HEK293T (cell line): ENCODE measurements at regions not wholly inside any gene's neighbourhood (a gene's known extent, or its start where the extent isn't known, plus 50 kb on each side); places are given as distances from the start of the nearest gene placed in this dataset.

Experiments used
- CTCF ChIA-PET: fragments of 350-600 bp; formaldehyde crosslinking; extraction: SDS; loops from one replicate; lab custom pipeline; 2021; ENCODE audit warnings: antibody characterized with exemption, inconsistent platforms; lab: Yijun Ruan, JAX
- POLR2A ChIA-PET: fragments of 350-600 bp; formaldehyde crosslinking; extraction: SDS; loops from one replicate; lab custom pipeline; 2020; ENCODE audit warnings: antibody characterized with exemption, inconsistent platforms; lab: Yijun Ruan, JAX
- DNase-seq: peaks from one replicate; pipeline ENCODE4 v3.0.0; 2012; ENCODE audit warnings: mixed read lengths; ENCODE audit errors: extremely low spot score
- ARNT ChIP-seq: fragments of 450-650 bp; IDR thresholded peaks from 2 replicates; pipeline ENCODE4 v1.6.1; 2017; ENCODE audit warnings: mild to moderate bottlenecking
- BHLHE40 ChIP-seq: fragments of 450-650 bp; IDR thresholded peaks from 2 replicates; pipeline ENCODE4 v1.6.1; 2016; ENCODE audit warnings: mild to moderate bottlenecking, moderate library complexity, borderline replicate concordance
- CTBP1 ChIP-seq: fragments of 450-650 bp; IDR thresholded peaks from 2 replicates; pipeline ENCODE4 v1.6.1; 2016; ENCODE audit warnings: borderline replicate concordance
- ELF4 ChIP-seq: fragments of 450-650 bp; IDR thresholded peaks from 2 replicates; pipeline ENCODE4 v1.6.1; 2017; ENCODE audit warnings: antibody characterized with exemption
- FOXA1 ChIP-seq: fragments of 450-650 bp; IDR thresholded peaks from 2 replicates; pipeline ENCODE4 v1.6.1; 2016; ENCODE audit warnings: mild to moderate bottlenecking
- FOXK2 ChIP-seq: fragments of 450-650 bp; IDR thresholded peaks from 2 replicates; pipeline ENCODE4 v1.6.1; 2016; ENCODE audit warnings: mild to moderate bottlenecking
- FOXM1 ChIP-seq: fragments of 450-650 bp; IDR thresholded peaks from 2 replicates; pipeline ENCODE4 v1.6.1; 2017; ENCODE audit warnings: mild to moderate bottlenecking, borderline replicate concordance
- HDGF ChIP-seq: fragments of 450-650 bp; IDR thresholded peaks from 2 replicates; pipeline ENCODE4 v1.6.1; 2017; ENCODE audit warnings: antibody characterized with exemption, borderline replicate concordance
- L3MBTL2 ChIP-seq: fragments of 450-650 bp; conservative IDR thresholded peaks from 2 replicates; pipeline ENCODE4 v1.6.1; 2016; ENCODE audit warnings: mild to moderate bottlenecking
- LEF1 ChIP-seq: fragments of 450-650 bp; IDR thresholded peaks from 2 replicates; pipeline ENCODE4 v1.6.1; 2017; ENCODE audit warnings: mild to moderate bottlenecking, borderline replicate concordance
- NFRKB ChIP-seq: fragments of 450-650 bp; IDR thresholded peaks from 2 replicates; pipeline ENCODE4 v1.6.1; 2016; ENCODE audit warnings: mild to moderate bottlenecking, moderate library complexity
- PKNOX1 ChIP-seq: fragments of 450-650 bp; IDR thresholded peaks from 2 replicates; pipeline ENCODE4 v1.6.1; 2016
- SP1 ChIP-seq: fragments of 450-650 bp; IDR thresholded peaks from 2 replicates; pipeline ENCODE4 v1.6.1; 2017
- SUZ12 ChIP-seq: fragments of 450-650 bp; IDR thresholded peaks from 2 replicates; pipeline ENCODE4 v1.6.1; 2016; ENCODE audit warnings: mild to moderate bottlenecking
- TARDBP ChIP-seq: fragments of 450-650 bp; IDR thresholded peaks from 2 replicates; pipeline ENCODE4 v1.6.1; 2016
- ZNF384 ChIP-seq: fragments of 450-650 bp; IDR thresholded peaks from 2 replicates; pipeline ENCODE4 v1.6.1; 2016

GRCh38 chr22:22184277-22184807 is 60.2 kb upstream of the VPREB1 start:
- POLR2A ChIA-PET = no interaction called here
- no peak for TF ChIP-seq TARDBP
- no peak for TF ChIP-seq LEF1
- no peak for TF ChIP-seq ARNT
- no peak for TF ChIP-seq L3MBTL2
- TF ChIP-seq FOXK2 = no peak
- TF ChIP-seq BHLHE40 = no peak
- no peak for TF ChIP-seq SP1
- TF ChIP-seq FOXM1 = no peak
- TF ChIP-seq FOXA1 = no peak
- no peak for TF ChIP-seq ELF4
- TF ChIP-seq HDGF = no peak
- DNase-seq = no peak
- CTCF ChIA-PET = interaction anchor here (0.6 to 5.1 kb wide), 7 partner anchors 12 to 181 kb away, joined by 3 to 34 read pairs (median 7); no protein-coding TSS in a partner anchor

DNA sequence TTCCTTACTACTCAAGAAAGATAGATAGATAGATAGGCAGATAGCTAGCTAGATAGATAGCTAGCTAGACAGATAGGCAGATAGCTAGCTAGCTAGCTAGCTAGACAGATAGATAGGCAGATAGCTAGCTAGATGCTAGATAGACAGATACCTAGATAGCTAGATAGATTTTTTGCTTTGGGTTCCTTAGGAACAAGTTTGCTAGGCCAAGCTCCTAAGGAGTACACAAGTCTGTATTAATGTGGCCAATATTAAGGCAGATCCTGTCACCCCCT is 61.7 kb upstream of the VPREB1 start:
- TF ChIP-seq SUZ12 = no peak
- no peak for TF ChIP-seq FOXA1
- TF ChIP-seq ELF4 = no peak
- ChIA-PET CTCF (interaction anchor here (1.5 to 5.1 kb wide), 3 partner anchors 13 to 72 kb away, joined by 5 to 34 read pairs (median 18); no protein-coding TSS in a partner anchor), POLR2A (no interaction called here)
- DNase-seq = no peak

DNA sequence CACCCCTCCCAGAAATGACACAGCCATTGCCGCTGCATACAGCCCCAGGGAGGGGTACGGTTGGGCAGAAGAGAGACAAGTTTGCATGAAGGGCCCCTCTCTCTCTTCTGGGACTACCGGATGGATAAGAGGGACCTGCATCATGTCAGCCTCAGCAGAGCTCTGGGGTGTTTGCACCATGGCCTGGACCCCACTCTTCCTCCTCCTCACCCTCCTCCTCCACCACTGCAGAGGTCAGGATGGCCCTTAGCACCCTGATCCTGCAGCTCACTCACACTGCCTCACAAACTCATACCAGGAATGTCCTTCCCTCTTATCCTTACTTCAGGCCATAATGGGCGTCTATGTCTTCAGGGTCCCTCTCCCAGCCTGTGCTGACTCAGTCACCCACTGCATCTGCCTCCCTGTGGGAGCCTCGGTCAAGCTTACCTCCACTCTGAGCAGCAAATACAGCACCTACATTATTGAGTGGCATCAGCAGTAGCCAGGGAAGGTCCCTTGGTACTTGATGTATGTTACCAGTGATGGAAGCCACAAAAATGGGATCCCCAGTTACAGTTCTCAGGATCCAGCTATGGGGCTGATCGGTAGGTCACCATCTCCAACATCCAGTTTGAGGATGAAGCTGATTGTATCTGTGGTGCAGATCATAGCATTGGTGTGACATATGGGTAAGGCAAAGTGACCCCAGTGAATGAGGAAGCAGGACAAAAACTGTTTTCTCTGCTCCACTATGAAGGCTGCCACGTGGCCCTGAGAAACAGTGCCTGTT is 62.2 kb upstream of the VPREB1 start:
- POLR2A ChIA-PET = no interaction called here
- TF ChIP-seq LEF1 (no peak), SP1 (no peak), CTBP1 (no peak)
- CTCF ChIA-PET = interaction anchor here (3.9 to 5.1 kb wide), 2 partner anchors 14 to 19 kb away, joined by 18 to 34 read pairs; no protein-coding TSS in a partner anchor
- DNase-seq = no peak

DNA sequence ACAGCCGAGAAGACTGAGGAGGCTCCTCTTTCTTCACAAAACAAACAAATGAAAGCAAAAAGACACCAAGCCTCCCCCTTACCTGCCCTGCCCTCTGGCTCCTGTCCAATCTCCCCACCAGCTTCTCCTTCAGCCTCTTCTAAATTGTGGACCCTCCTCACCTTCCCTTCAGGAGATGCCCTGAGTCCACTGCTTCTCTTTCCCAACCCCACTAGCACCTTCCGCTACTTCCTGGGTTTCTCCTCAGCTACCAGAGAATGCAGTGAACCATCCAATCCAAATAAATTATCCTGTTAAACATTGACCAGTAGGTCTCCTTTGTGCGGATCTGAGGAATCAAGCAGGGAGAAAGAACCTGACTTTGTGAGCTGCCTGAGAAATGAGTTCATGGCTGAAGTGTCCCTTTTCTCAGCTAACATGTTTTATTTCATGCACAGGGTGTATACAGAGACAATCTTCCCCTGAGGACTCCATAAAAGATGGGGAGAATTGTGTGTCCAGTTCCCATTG is 63.2 kb upstream of the VPREB1 start:
- TF ChIP-seq ELF4 = no peak
- no peak for TF ChIP-seq NFRKB
- no peak for TF ChIP-seq LEF1
- no peak for TF ChIP-seq ZNF384
- no peak for TF ChIP-seq SUZ12
- no peak for TF ChIP-seq TARDBP
- TF ChIP-seq PKNOX1 = no peak
- TF ChIP-seq BHLHE40 = no peak
- TF ChIP-seq FOXK2 = no peak
- no peak for TF ChIP-seq FOXA1
- no peak for DNase-seq
- CTCF ChIA-PET = no interaction called here
- POLR2A ChIA-PET = no interaction called here

GRCh38 chr22:22180738-22181285 is 63.8 kb upstream of the VPREB1 start:
- no peak for DNase-seq
- ChIA-PET POLR2A (no interaction called here), CTCF (no interaction called here)
- TF ChIP-seq FOXK2 (no peak), CTBP1 (no peak), HDGF (no peak), PKNOX1 (no peak), LEF1 (no peak), SUZ12 (no peak), ZNF384 (no peak), L3MBTL2 (no peak), FOXA1 (no peak), SP1 (no peak), BHLHE40 (no peak), ARNT (no peak)

DNA sequence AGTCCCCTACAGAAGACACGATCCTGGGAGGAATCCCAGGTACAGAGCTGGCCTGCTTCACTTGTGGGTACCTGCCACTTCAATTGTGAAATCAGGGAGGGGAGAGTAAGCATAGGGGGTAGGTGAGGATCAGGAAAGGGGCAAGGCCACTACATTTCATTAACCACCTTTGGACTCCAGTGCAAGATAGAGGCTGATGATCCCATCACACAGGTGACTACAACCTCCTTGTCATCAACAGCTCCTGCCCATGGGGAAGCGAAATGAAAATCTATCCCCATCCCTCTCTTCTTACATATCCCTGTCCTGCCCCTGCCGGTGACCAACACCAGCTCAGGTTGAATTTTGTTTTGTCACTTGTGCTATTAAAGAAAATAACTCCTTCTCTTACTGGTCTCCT is 64.7 kb upstream of the VPREB1 start:
- no peak for DNase-seq
- ChIA-PET POLR2A (no interaction called here), CTCF (interaction anchor here (1.3 to 1.4 kb wide), 2 partner anchors 11 to 15 kb away, joined by 5 read pairs; no protein-coding TSS in a partner anchor)
- TF ChIP-seq TARDBP = no peak
- no peak for TF ChIP-seq SP1
- no peak for TF ChIP-seq ZNF384
- TF ChIP-seq FOXA1 = no peak
- no peak for TF ChIP-seq SUZ12
- no peak for TF ChIP-seq FOXK2
- no peak for TF ChIP-seq HDGF
- TF ChIP-seq PKNOX1 = no peak
- no peak for TF ChIP-seq CTBP1
- TF ChIP-seq BHLHE40 = no peak
- TF ChIP-seq ARNT = no peak
- no peak for TF ChIP-seq L3MBTL2
- TF ChIP-seq FOXM1 = no peak
